ENCODE measurements at regions not wholly inside any gene's neighbourhood (a gene's known extent, or its start where the extent isn't known, plus 50 kb on each side); places are given as distances from the start of the nearest gene placed in this dataset.
"Not testable (repeated sequence)": the region's sequence is repeated elsewhere in the genome, so short reads cannot be mapped to it uniquely, and the experiment has no call there.

GRCh38 chr7:4507886-4508285 is 174.2 kb upstream of the FOXK1 start:
- CTCF ChIA-PET; H3K27ac ChIP-seq (ENCODE audit: low read depth, low read length); POLR2A ChIA-PET; H3K27me3 ChIP-seq (ENCODE audit: control insufficient read depth in 2 of 2, insufficient read depth in 2 of 2, low read length in 2 of 2); H3K4me1 Mint-ChIP-seq; H3K36me3 Mint-ChIP-seq; H3K9me3 ChIP-seq (ENCODE audit: control insufficient read depth in 2 of 3, low read length in 3 of 3); H3K4me3 Mint-ChIP-seq; H3K27ac Mint-ChIP-seq; intact Hi-C loops (cut with micrococcal nuclease); DNase-seq; H3K4me1 ChIP-seq (ENCODE audit: control insufficient read depth in 2 of 2, insufficient read depth in 2 of 2, low read length in 2 of 2); H3K36me3 ChIP-seq (ENCODE audit: control insufficient read depth in 2 of 3, insufficient read depth in 3 of 3, low read length in 3 of 3); H3K4me3 ChIP-seq (ENCODE audit: low read length); ATAC-seq: not testable (repeated sequence)
- Mint-ChIP-seq H3K27me3 (peaks cover 0 to 15% (median 10%) of the 10 kb centered on the region in 5 donors), H3K9me3 (peaks cover 1 to 40% (median 14%) of the 10 kb centered on the region in 11 donors)

GRCh38 chr7:4513450-4513849 is 168.6 kb upstream of the FOXK1 start:
- Histone ChIP-seq H3K4me3 (ENCODE audit: low read length) (no peak overlapping the region), H3K27me3 (ENCODE audit: control insufficient read depth in 2 of 2, insufficient read depth in 2 of 2, low read length in 2 of 2) (no peaks in the 10 kb centered on the region), H3K36me3 (ENCODE audit: control insufficient read depth in 2 of 3, insufficient read depth in 3 of 3, low read length in 3 of 3) (no peaks in the 10 kb centered on the region), H3K9me3 (ENCODE audit: control insufficient read depth in 2 of 3, low read length in 3 of 3) (peaks cover 0 to 8% (median 0%) of the 10 kb centered on the region in 3 experiments), H3K4me1 (ENCODE audit: control insufficient read depth in 2 of 2, insufficient read depth in 2 of 2, low read length in 2 of 2) (no peaks in the 10 kb centered on the region), H3K27ac (ENCODE audit: low read depth, low read length) (no peak overlapping the region)
- DNase-seq (no peak), ATAC-seq (no peak)
- CTCF ChIA-PET = no interaction called here
- peaks cover 0 to 26% (median 18%) of the 10 kb centered on the region in 5 donors for H3K27me3 Mint-ChIP-seq
- intact Hi-C loops (cut with micrococcal nuclease) = no loop called here
- peaks cover 4 to 57% (median 16%) of the 10 kb centered on the region in 11 donors for H3K9me3 Mint-ChIP-seq
- POLR2A ChIA-PET = no interaction called here
- peaks cover 0 to 4% (median 0%) of the 10 kb centered on the region in 5 donors for H3K36me3 Mint-ChIP-seq
- no peak overlapping the region for H3K4me3 Mint-ChIP-seq
- H3K27ac Mint-ChIP-seq = no peak overlapping the region
- H3K4me1 Mint-ChIP-seq = no peaks in the 10 kb centered on the region

DNA sequence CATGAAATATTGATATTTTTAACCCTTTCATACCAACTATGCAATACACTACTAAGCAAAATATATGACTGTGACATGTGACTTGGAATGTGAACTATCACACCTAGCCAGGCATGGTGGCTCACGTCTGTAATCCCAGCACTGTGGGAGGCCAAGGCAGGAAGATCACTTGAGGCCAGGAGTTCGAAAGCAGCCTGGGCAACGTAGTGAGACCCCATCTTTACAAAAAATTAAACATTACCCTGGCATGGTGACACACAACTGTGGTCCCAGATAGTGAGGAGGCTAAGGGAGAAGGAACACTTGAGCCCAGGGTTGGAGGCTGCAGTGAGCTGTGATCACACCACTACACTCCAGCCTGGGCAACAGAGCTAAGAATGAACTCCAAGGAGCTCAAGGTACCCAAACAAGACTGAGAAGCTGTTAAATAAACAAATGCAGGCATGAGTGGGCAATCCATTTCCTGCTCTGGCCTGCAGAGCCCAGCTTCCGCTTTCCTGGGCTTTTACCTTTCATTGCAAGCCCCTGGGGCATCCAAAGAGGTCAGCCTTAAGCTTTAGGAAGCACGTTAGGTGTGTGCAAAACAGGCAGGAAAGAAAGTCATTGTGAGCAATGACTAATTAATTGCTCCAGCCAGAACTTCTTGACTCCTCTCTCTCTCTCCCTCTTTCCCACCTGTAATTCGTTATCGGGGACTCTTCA is 162.1 kb upstream of the FOXK1 start:
- Histone ChIP-seq H3K27me3 (ENCODE audit: control insufficient read depth in 2 of 2, insufficient read depth in 2 of 2, low read length in 2 of 2) (peaks cover 0 to 4% of the 10 kb centered on the region in 2 donors), H3K9me3 (ENCODE audit: control insufficient read depth in 2 of 3, low read length in 3 of 3) (no peaks in the 10 kb centered on the region), H3K4me3 (ENCODE audit: low read length) (no peak overlapping the region), H3K27ac (ENCODE audit: low read depth, low read length) (no peak overlapping the region), H3K36me3 (ENCODE audit: control insufficient read depth in 2 of 3, insufficient read depth in 3 of 3, low read length in 3 of 3) (no peaks in the 10 kb centered on the region), H3K4me1 (ENCODE audit: control insufficient read depth in 2 of 2, insufficient read depth in 2 of 2, low read length in 2 of 2) (no peaks in the 10 kb centered on the region)
- Mint-ChIP-seq H3K36me3 (peaks cover 0 to 7% (median 0%) of the 10 kb centered on the region in 5 donors), H3K4me3 (no peak overlapping the region), H3K9me3 (peaks cover 0 to 11% (median 0%) of the 10 kb centered on the region in 11 donors), H3K27me3 (peaks cover 0 to 42% (median 34%) of the 10 kb centered on the region in 5 donors), H3K4me1 (peaks cover 0 to 2% (median 0%) of the 10 kb centered on the region in 7 donors), H3K27ac (no peak overlapping the region)
- no peak for DNase-seq
- intact Hi-C loops (cut with micrococcal nuclease) = no loop called here
- POLR2A ChIA-PET = no interaction called here
- CTCF ChIA-PET = no interaction called here
- no peak for ATAC-seq

DNA sequence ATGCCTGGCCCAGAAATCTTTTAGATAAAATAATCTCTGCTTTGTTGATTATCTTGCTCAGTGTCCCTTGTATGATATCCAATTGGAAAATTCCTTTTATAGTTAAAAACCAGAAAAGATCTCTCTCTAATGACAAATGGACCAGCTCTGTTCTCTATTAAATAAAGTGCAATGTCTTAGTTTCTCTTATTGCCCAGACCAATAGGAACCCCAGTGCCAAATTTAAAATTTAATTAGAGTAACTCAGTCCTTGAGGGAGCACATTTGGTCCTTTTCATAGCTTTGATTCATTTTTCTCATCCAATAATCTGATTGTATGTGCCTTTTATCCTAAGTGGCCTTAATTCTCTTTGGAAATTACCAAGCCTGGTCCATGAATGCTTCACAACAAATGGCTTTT is 158.9 kb upstream of the FOXK1 start:
- Histone ChIP-seq H3K36me3 (ENCODE audit: control insufficient read depth in 2 of 3, insufficient read depth in 3 of 3, low read length in 3 of 3) (no peaks in the 10 kb centered on the region), H3K4me3 (ENCODE audit: low read length) (no peak overlapping the region), H3K9me3 (ENCODE audit: control insufficient read depth in 2 of 3, low read length in 3 of 3) (no peaks in the 10 kb centered on the region), H3K4me1 (ENCODE audit: control insufficient read depth in 2 of 2, insufficient read depth in 2 of 2, low read length in 2 of 2) (no peaks in the 10 kb centered on the region), H3K27me3 (ENCODE audit: control insufficient read depth in 2 of 2, insufficient read depth in 2 of 2, low read length in 2 of 2) (peaks cover 0 to 4% of the 10 kb centered on the region in 2 donors), H3K27ac (ENCODE audit: low read depth, low read length) (no peak overlapping the region)
- intact Hi-C loops (cut with micrococcal nuclease) = no loop called here
- ChIA-PET POLR2A (no interaction called here), CTCF (no interaction called here)
- H3K27ac Mint-ChIP-seq = no peak overlapping the region
- ATAC-seq (no peak), DNase-seq (no peak)
- peaks cover 0 to 2% (median 0%) of the 10 kb centered on the region in 7 donors for H3K4me1 Mint-ChIP-seq
- H3K9me3 Mint-ChIP-seq = peaks cover 0 to 7% (median 0%) of the 10 kb centered on the region in 11 donors
- H3K36me3 Mint-ChIP-seq = peaks cover 0 to 7% (median 0%) of the 10 kb centered on the region in 5 donors
- H3K4me3 Mint-ChIP-seq = no peak overlapping the region
- peaks cover 0 to 44% (median 34%) of the 10 kb centered on the region in 5 donors for H3K27me3 Mint-ChIP-seq

GRCh38 chr7:4523873-4524272 is 158.2 kb upstream of the FOXK1 start:
- Mint-ChIP-seq H3K9me3 (peaks cover 0 to 7% (median 0%) of the 10 kb centered on the region in 11 donors), H3K4me3 (no peak overlapping the region), H3K27me3 (peaks cover 0 to 44% (median 34%) of the 10 kb centered on the region in 5 donors), H3K4me1 (peaks cover 0 to 2% (median 0%) of the 10 kb centered on the region in 7 donors), H3K36me3 (peaks cover 0 to 7% (median 0%) of the 10 kb centered on the region in 5 donors), H3K27ac (no peak overlapping the region)
- Histone ChIP-seq H3K36me3 (ENCODE audit: control insufficient read depth in 2 of 3, insufficient read depth in 3 of 3, low read length in 3 of 3) (no peaks in the 10 kb centered on the region), H3K4me3 (ENCODE audit: low read length) (no peak overlapping the region), H3K27me3 (ENCODE audit: control insufficient read depth in 2 of 2, insufficient read depth in 2 of 2, low read length in 2 of 2) (peaks cover 0 to 4% of the 10 kb centered on the region in 2 donors), H3K9me3 (ENCODE audit: control insufficient read depth in 2 of 3, low read length in 3 of 3) (no peaks in the 10 kb centered on the region), H3K27ac (ENCODE audit: low read depth, low read length) (no peak overlapping the region), H3K4me1 (ENCODE audit: control insufficient read depth in 2 of 2, insufficient read depth in 2 of 2, low read length in 2 of 2) (no peaks in the 10 kb centered on the region)
- intact Hi-C loops (cut with micrococcal nuclease) = no loop called here
- POLR2A ChIA-PET = no interaction called here
- ATAC-seq = no peak
- DNase-seq = no peak
- CTCF ChIA-PET = no interaction called here

DNA sequence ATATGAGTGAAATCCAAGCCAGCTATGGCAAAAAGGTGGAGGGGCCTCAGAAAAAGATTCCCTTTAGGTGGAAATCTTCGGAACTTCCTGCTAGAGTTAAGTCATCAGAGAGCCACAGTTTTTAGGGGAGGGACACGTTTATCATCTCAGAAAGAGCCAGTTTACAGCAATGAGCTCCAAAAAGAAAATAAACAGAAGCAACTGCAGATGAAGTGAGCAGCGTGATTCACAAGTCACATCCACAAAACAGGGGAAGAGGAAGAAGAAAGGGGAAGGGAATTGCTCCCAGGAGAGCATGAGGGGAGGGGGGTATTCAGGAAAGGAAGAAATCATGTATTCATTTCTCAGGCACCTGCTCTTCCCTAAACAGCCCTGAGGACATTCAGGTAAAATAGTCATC is 156.2 kb upstream of the FOXK1 start:
- peaks cover 0 to 44% (median 33%) of the 10 kb centered on the region in 5 donors for H3K27me3 Mint-ChIP-seq
- H3K36me3 Mint-ChIP-seq = peaks cover 0 to 6% (median 0%) of the 10 kb centered on the region in 5 donors
- H3K27me3 ChIP-seq (ENCODE audit: control insufficient read depth in 2 of 2, insufficient read depth in 2 of 2, low read length in 2 of 2) = peaks cover 0 to 4% of the 10 kb centered on the region in 2 donors
- ChIA-PET POLR2A (no interaction called here), CTCF (no interaction called here)
- no peak overlapping the region for H3K27ac ChIP-seq (ENCODE audit: low read depth, low read length)
- H3K9me3 Mint-ChIP-seq = peaks cover 0 to 7% (median 1%) of the 10 kb centered on the region in 11 donors
- H3K4me1 ChIP-seq (ENCODE audit: control insufficient read depth in 2 of 2, insufficient read depth in 2 of 2, low read length in 2 of 2) = no peaks in the 10 kb centered on the region
- H3K9me3 ChIP-seq (ENCODE audit: control insufficient read depth in 2 of 3, low read length in 3 of 3) = no peaks in the 10 kb centered on the region
- no peak overlapping the region for H3K4me3 ChIP-seq (ENCODE audit: low read length)
- no peak for DNase-seq
- H3K36me3 ChIP-seq (ENCODE audit: control insufficient read depth in 2 of 3, insufficient read depth in 3 of 3, low read length in 3 of 3) = no peaks in the 10 kb centered on the region
- no peak overlapping the region for H3K4me3 Mint-ChIP-seq
- intact Hi-C loops (cut with micrococcal nuclease) = no loop called here
- H3K27ac Mint-ChIP-seq = no peak overlapping the region
- H3K4me1 Mint-ChIP-seq = peaks cover 0 to 2% (median 0%) of the 10 kb centered on the region in 7 donors
- ATAC-seq = no peak
